Breast epithelium (tissue), 4 donors: ENCODE measurements at regions not wholly inside any gene's neighbourhood (a gene's known extent, or its start where the extent isn't known, plus 50 kb on each side); places are given as distances from the start of the nearest gene placed in this dataset.

Source experiments
- DNase-seq, 2 donors: peaks; one replicate each; pipeline ENCODE4 v3.0.0-alpha.2; 2019; ENCODE audit warnings: low spot score in 2 of 2
- H3K27ac ChIP-seq, 2 donors: fragments of 200-600 bp; sonication (generic) in 1 of 2; one replicate each; pipeline ENCODE4 v1.5.1; 2016 to 2019; ENCODE audit warnings: mild to moderate bottlenecking in 1 of 2
- H3K27me3 ChIP-seq, 2 donors: fragments of 200-600 bp; sonication (generic) in 1 of 2; one replicate each; pipeline versions ENCODE4 v1.5.1 to v1.6.0; 2017 to 2019; ENCODE audit warnings: control low read depth in 1 of 2, mild to moderate bottlenecking in 1 of 2
- H3K36me3 ChIP-seq: fragments of 200-600 bp; one replicate; pipeline ENCODE4 v1.5.1; 2019
- H3K4me1 ChIP-seq, 2 donors: fragments of 200-600 bp; sonication (generic); one replicate each; pipeline ENCODE4 v1.5.1; 2016 to 2019; ENCODE audit warnings: control low read depth in 1 of 2
- H3K4me3 ChIP-seq, 3 donors: fragments of 200-600 bp; sonication (generic); 1 replicate in 2 of 3; 2 replicates in 1 of 3; pipeline ENCODE4 v1.5.1; 2016 to 2019; ENCODE audit warnings: mild to moderate bottlenecking in 3 of 3, moderate library complexity in 2 of 3
- H3K9me3 ChIP-seq, 2 donors: fragments of 200-600 bp; sonication (generic) in 1 of 2; one replicate each; pipeline ENCODE4 v1.5.1; 2016 to 2019; ENCODE audit warnings: control low read depth in 1 of 2
- CTCF ChIP-seq, 3 donors: fragments of 450-650 bp; IDR thresholded peaks; one replicate each; pipeline ENCODE4 v1.5.1; 2016 to 2017; ENCODE audit warnings: antibody characterized with exemption in 3 of 3, mild to moderate bottlenecking in 3 of 3, moderate library complexity in 3 of 3
- POLR2A ChIP-seq: fragments of 450-650 bp; IDR thresholded peaks from one replicate; pipeline ENCODE4 v1.6.1; 2016; ENCODE audit warnings: antibody characterized with exemption, mild to moderate bottlenecking, moderate library complexity
- POLR2AphosphoS5 ChIP-seq, 3 donors: sonication (generic); formaldehyde crosslinking; IDR thresholded peaks; one replicate each; pipeline ENCODE4 v1.6.1; 2017; ENCODE audit warnings: antibody characterized with exemption in 3 of 3
- intact Hi-C: fragments of 100-400 bp; cut with DNase I; formaldehyde crosslinking; loops from one replicate; pipeline ENCODE4 v1.15.1; 2023; ENCODE audit warnings: low total_unique reads

GRCh38 chr1:199746666-199747384, 280.7 kb upstream of the NR5A2 start:
- Histone ChIP-seq H3K4me3 (no peak overlapping the region), H3K27me3 (no peaks in the 10 kb centered on the region), H3K27ac (no peak overlapping the region), H3K9me3 (no peaks in the 10 kb centered on the region), H3K4me1 (no peaks in the 10 kb centered on the region), H3K36me3 (no peaks in the 10 kb centered on the region)
- no peak for TF ChIP-seq POLR2A
- no peak for TF ChIP-seq CTCF (IDR thresholded peaks at IDR 0.05)
- no peak for TF ChIP-seq POLR2AphosphoS5 (IDR thresholded peaks at IDR 0.05)
- DNase-seq = no peak
- intact Hi-C loops = no loop called here

GRCh38 chr1:199747984-199748383, 279.5 kb upstream of the NR5A2 start:
- no peaks in the 10 kb centered on the region for H3K36me3 ChIP-seq

GRCh38 chr1:199751506-199751905, 276.0 kb upstream of the NR5A2 start:
- TF ChIP-seq CTCF (IDR thresholded peaks at IDR 0.05) (no peak), POLR2A (no peak), POLR2AphosphoS5 (IDR thresholded peaks at IDR 0.05) (no peak)
- intact Hi-C loops = no loop called here

More at GRCh38 chr1:199747984-199748383, 279.5 kb upstream of the NR5A2 start:
- H3K4me1 ChIP-seq = no peaks in the 10 kb centered on the region
- TF ChIP-seq POLR2AphosphoS5 (IDR thresholded peaks at IDR 0.05) (no peak), POLR2A (no peak), CTCF (IDR thresholded peaks at IDR 0.05) (no peak)
- DNase-seq = no peak
- intact Hi-C loops = no loop called here
- H3K9me3 ChIP-seq = no peaks in the 10 kb centered on the region
- no peak overlapping the region for H3K4me3 ChIP-seq
- no peaks in the 10 kb centered on the region for H3K27me3 ChIP-seq
- no peak overlapping the region for H3K27ac ChIP-seq

GRCh38 chr1:199751962-199752687, 275.4 kb upstream of the NR5A2 start:
- H3K9me3 ChIP-seq = no peaks in the 10 kb centered on the region
- no peak overlapping the region for H3K27ac ChIP-seq
- TF ChIP-seq CTCF (IDR thresholded peaks at IDR 0.05) (no peak), POLR2AphosphoS5 (IDR thresholded peaks at IDR 0.05) (no peak), POLR2A (no peak)
- no peak overlapping the region for H3K4me3 ChIP-seq
- DNase-seq = no peak
- no peaks in the 10 kb centered on the region for H3K4me1 ChIP-seq
- no peaks in the 10 kb centered on the region for H3K36me3 ChIP-seq
- no peaks in the 10 kb centered on the region for H3K27me3 ChIP-seq
- intact Hi-C loops = no loop called here

More at GRCh38 chr1:199751506-199751905, 276.0 kb upstream of the NR5A2 start:
- Histone ChIP-seq H3K4me1 (no peaks in the 10 kb centered on the region), H3K9me3 (no peaks in the 10 kb centered on the region), H3K36me3 (no peaks in the 10 kb centered on the region), H3K4me3 (no peak overlapping the region), H3K27me3 (no peaks in the 10 kb centered on the region), H3K27ac (no peak overlapping the region)
- DNase-seq = no peak

- H3K4me1 ChIP-seq = no peaks in the 10 kb centered on the region
- TF ChIP-seq POLR2A = no peak
- TF ChIP-seq POLR2AphosphoS5 (IDR thresholded peaks at IDR 0.05) = no peak
- no peak for TF ChIP-seq CTCF (IDR thresholded peaks at IDR 0.05)
- H3K36me3 ChIP-seq = no peaks in the 10 kb centered on the region
- no peaks in the 10 kb centered on the region for H3K9me3 ChIP-seq
- H3K4me3 ChIP-seq = no peak overlapping the region
- intact Hi-C loops = no loop called here
- no peak for DNase-seq
- no peaks in the 10 kb centered on the region for H3K27me3 ChIP-seq
- no peak overlapping the region for H3K27ac ChIP-seq
These were observed 274.9 kb upstream of the NR5A2 start for GRCh38 chr1:199752688-199753027.
